ENCODE measurements at regions not wholly inside any gene's neighbourhood (a gene's known extent, or its start where the extent isn't known, plus 50 kb on each side); places are given as distances from the start of the nearest gene placed in this dataset.

DNA sequence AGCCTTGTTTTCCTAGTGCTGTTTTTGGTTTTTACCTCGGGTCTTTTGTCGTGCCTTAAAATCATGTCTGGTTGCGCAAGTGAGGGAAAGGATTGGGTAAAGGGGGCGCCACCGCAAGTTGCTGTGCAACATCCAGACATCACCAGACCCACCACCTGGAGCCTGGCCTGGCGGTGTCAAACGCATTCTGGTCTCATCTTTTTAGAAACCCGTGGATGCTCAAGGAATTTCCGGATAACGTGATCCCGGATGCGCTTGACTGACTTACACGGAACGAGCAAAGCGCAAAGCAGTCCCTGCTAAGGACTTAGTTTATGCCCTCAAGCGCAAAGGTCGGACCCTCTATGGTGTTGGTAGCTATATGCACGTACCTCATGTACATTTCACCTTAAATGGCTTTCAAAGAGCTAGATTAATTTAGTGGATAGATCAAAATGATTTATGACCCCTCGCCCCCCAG is 105.2 kb downstream of the OR2B2 start (continued):
- no peak for TF ChIP-seq GABPA (IDR thresholded peaks at IDR 0.05; ENCODE audit: low read depth, low read length)
- no peak; the same call in 1 of the 2 replicates for TF ChIP-seq GABPA (CRISPR knock-in tag; IDR thresholded peaks at IDR 0.05; ENCODE audit: low read depth)
- TF ChIP-seq ZNF431 (CRISPR knock-in tag; IDR thresholded peaks at IDR 0.05; ENCODE audit: borderline replicate concordance, low read depth): 0 out of 2 replicates have a peak, but pooled peaks have one; percentile 3
- TF ChIP-seq TERF1 (CRISPR knock-in tag; IDR thresholded peaks at IDR 0.05): no peak
- TF ChIP-seq, protein P1, sequence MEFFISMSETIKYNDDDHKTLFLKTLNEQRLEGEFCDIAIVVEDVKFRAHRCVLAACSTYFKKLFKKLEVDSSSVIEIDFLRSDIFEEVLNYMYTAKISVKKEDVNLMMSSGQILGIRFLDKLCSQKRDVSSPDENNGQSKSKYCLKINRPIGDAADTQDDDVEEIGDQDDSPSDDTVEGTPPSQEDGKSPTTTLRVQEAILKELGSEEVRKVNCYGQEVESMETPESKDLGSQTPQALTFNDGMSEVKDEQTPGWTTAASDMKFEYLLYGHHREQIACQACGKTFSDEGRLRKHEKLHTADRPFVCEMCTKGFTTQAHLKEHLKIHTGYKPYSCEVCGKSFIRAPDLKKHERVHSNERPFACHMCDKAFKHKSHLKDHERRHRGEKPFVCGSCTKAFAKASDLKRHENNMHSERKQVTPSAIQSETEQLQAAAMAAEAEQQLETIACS (CRISPR knock-in tag; IDR thresholded peaks at IDR 0.05): peak; percentile 50; the same call in 1 of the 2 replicates
- TF ChIP-seq NPAS2 (CRISPR knock-in tag; IDR thresholded peaks at IDR 0.05; ENCODE audit: borderline replicate concordance): no peak; the same call in 1 of the 2 replicates
- no peak for TF ChIP-seq ELK4 (CRISPR knock-in tag; IDR thresholded peaks at IDR 0.05; ENCODE audit: borderline replicate concordance)
- TF ChIP-seq, protein P2, sequence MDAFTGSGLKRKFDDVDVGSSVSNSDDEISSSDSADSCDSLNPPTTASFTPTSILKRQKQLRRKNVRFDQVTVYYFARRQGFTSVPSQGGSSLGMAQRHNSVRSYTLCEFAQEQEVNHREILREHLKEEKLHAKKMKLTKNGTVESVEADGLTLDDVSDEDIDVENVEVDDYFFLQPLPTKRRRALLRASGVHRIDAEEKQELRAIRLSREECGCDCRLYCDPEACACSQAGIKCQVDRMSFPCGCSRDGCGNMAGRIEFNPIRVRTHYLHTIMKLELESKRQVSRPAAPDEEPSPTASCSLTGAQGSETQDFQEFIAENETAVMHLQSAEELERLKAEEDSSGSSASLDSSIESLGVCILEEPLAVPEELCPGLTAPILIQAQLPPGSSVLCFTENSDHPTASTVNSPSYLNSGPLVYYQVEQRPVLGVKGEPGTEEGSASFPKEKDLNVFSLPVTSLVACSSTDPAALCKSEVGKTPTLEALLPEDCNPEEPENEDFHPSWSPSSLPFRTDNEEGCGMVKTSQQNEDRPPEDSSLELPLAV (CRISPR knock-in tag; conservative IDR thresholded peaks at IDR 0.05; ENCODE audit: low read depth): no peak
- no peak for TF ChIP-seq ZNF549 (CRISPR knock-in tag; IDR thresholded peaks at IDR 0.05)
- no peak for TF ChIP-seq RXRB (CRISPR knock-in tag; IDR thresholded peaks at IDR 0.05; ENCODE audit: borderline replicate concordance)
- no peak for TF ChIP-seq ZFY (CRISPR knock-in tag; IDR thresholded peaks at IDR 0.05)
- no peak for TF ChIP-seq ZNF879 (CRISPR knock-in tag; IDR thresholded peaks at IDR 0.05)
- TF ChIP-seq, protein P3, sequence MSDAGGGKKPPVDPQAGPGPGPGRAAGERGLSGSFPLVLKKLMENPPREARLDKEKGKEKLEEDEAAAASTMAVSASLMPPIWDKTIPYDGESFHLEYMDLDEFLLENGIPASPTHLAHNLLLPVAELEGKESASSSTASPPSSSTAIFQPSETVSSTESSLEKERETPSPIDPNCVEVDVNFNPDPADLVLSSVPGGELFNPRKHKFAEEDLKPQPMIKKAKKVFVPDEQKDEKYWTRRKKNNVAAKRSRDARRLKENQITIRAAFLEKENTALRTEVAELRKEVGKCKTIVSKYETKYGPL (CRISPR knock-in tag; IDR thresholded peaks at IDR 0.05): no peak
- TF ChIP-seq, protein P4, sequence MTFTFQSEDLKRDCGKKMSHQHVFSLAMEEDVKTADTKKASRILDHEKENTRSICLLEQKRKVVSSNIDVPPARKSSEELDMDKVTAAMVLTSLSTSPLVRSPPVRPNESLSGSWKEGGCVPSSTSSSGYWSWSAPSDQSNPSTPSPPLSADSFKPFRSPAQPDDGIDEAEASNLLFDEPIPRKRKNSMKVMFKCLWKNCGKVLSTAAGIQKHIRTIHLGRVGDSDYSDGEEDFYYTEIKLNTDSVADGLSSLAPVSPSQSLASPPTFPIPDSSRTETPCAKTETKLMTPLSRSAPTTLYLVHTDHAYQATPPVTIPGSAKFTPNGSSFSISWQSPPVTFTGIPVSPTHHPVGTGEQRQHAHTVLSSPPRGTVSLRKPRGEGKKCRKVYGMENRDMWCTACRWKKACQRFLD (CRISPR knock-in tag; IDR thresholded peaks at IDR 0.05; ENCODE audit: borderline replicate concordance): peak; percentile 46; the same call in 1 of the 2 replicates
- no peak for TF ChIP-seq NFE2 (CRISPR knock-in tag; IDR thresholded peaks at IDR 0.05)
- TF ChIP-seq, protein P5, sequence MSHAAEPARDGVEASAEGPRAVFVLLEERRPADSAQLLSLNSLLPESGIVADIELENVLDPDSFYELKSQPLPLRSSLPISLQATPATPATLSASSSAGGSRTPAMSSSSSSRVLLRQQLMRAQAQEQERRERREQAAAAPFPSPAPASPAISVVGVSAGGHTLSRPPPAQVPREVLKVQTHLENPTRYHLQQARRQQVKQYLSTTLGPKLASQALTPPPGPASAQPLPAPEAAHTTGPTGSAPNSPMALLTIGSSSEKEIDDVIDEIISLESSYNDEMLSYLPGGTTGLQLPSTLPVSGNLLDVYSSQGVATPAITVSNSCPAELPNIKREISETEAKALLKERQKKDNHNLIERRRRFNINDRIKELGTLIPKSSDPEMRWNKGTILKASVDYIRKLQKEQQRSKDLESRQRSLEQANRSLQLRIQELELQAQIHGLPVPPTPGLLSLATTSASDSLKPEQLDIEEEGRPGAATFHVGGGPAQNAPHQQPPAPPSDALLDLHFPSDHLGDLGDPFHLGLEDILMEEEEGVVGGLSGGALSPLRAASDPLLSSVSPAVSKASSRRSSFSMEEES (CRISPR knock-in tag; IDR thresholded peaks at IDR 0.05): no peak
- no peak for TF ChIP-seq SNRNP70 (IDR thresholded peaks at IDR 0.05; ENCODE audit: low read depth, low read length)
- no peak; the same call in 1 of the 2 replicates for TF ChIP-seq RORA (CRISPR knock-in tag; IDR thresholded peaks at IDR 0.05)
- no peak for TF ChIP-seq CAMTA2 (CRISPR knock-in tag; IDR thresholded peaks at IDR 0.05; ENCODE audit: borderline replicate concordance)
- TF ChIP-seq HNRNPH1 (optimal IDR thresholded peaks at IDR 0.05; ENCODE audit: low read depth, low read length): no peak
- no peak for TF ChIP-seq HNRNPK (IDR thresholded peaks at IDR 0.05; ENCODE audit: low read depth, low read length, poor library complexity, severe bottlenecking)
- no peak for TF ChIP-seq NBN (conservative IDR thresholded peaks at IDR 0.05)
- no peak for TF ChIP-seq ZNF207 (IDR thresholded peaks at IDR 0.05; ENCODE audit: borderline replicate concordance)

Measured in HepG2 (cell line).